Neural progenitor cell (in vitro differentiated cells): ENCODE measurements at regions not wholly inside any gene's neighbourhood (a gene's known extent, or its start where the extent isn't known, plus 50 kb on each side); places are given as distances from the start of the nearest gene placed in this dataset.

Experiments
- DNase-seq: peaks from one replicate; pipeline ENCODE4 v3.0.0-alpha.2; 2016; ENCODE audit warnings: low spot score
- H2AFZ ChIP-seq: fragments of 200-600 bp; sonication (generic); replicated peaks from 2 replicates; pipeline ENCODE4 v1.6.1; 2016; ENCODE audit warnings: antibody characterized with exemption
- H3F3A ChIP-seq: fragments of 200-600 bp; sonication (generic); 2 replicates; pipeline ENCODE4 v1.6.1; 2016; ENCODE audit warnings: antibody characterized with exemption, low read depth
- H3K27ac ChIP-seq: fragments of 200-600 bp; sonication (generic); 2 replicates; pipeline ENCODE4 v1.5.1; 2016; ENCODE audit warnings: mild to moderate bottlenecking
- H3K27me3 ChIP-seq: fragments of 200-600 bp; sonication (generic); 2 replicates; pipeline ENCODE4 v1.6.1; 2016; ENCODE audit warnings: mild to moderate bottlenecking, moderate library complexity
- H3K36me3 ChIP-seq: fragments of 200-600 bp; sonication (generic); 2 replicates; pipeline ENCODE4 v1.5.1; 2016
- H3K4me1 ChIP-seq: fragments of 200-600 bp; sonication (generic); 2 replicates; pipeline ENCODE4 v1.6.1; 2016; ENCODE audit warnings: mixed run types
- H3K4me2 ChIP-seq: fragments of 200-600 bp; sonication (generic); 2 replicates; pipeline ENCODE4 v1.6.1; 2016
- H3K4me3 ChIP-seq: fragments of 200-600 bp; sonication (generic); 2 replicates; pipeline ENCODE4 v1.5.1; 2016
- H3K79me2 ChIP-seq: fragments of 200-600 bp; sonication (generic); 2 replicates; pipeline ENCODE4 v1.6.1; 2016; ENCODE audit warnings: low read depth
- H3K9ac ChIP-seq: fragments of 200-600 bp; sonication (generic); 2 replicates; pipeline ENCODE4 v1.6.1; 2016
- H3K9me3 ChIP-seq: fragments of 200-600 bp; sonication (generic); 2 replicates; pipeline ENCODE4 v1.5.1; 2016; ENCODE audit warnings: low read depth
- H4K20me1 ChIP-seq: fragments of 200-600 bp; sonication (generic); 2 replicates; pipeline ENCODE4 v1.6.1; 2016; ENCODE audit warnings: low read depth
- H3K27ac Mint-ChIP-seq: 3 replicates; pipeline ENCODE4 v1.8.0; 2021; ENCODE audit warnings: mixed read lengths
- H3K27me3 Mint-ChIP-seq: 2 replicates; pipeline ENCODE4 v1.8.0; 2022; ENCODE audit warnings: low read depth, mild to moderate bottlenecking, inconsistent platforms, moderate library complexity, mixed read lengths; ENCODE audit not compliant: insufficient read depth
- H3K36me3 Mint-ChIP-seq: 3 replicates; pipeline ENCODE4 v1.8.0; 2021; ENCODE audit warnings: mixed read lengths
- H3K4me1 Mint-ChIP-seq: 3 replicates; pipeline ENCODE4 v1.8.0; 2021; ENCODE audit warnings: mixed read lengths
- H3K4me3 Mint-ChIP-seq: 3 replicates; pipeline ENCODE4 v1.8.0; 2021; ENCODE audit warnings: mild to moderate bottlenecking, moderate library complexity, mixed read lengths
- H3K9me3 Mint-ChIP-seq: 3 replicates; pipeline ENCODE4 v1.8.0; 2020; ENCODE audit warnings: mixed read lengths
- CTCF ChIP-seq: fragments of 200-600 bp; sonication (generic); IDR thresholded peaks from 2 replicates; pipeline ENCODE4 v1.5.1; 2017; ENCODE audit warnings: antibody characterized with exemption, mild to moderate bottlenecking
- EZH2 ChIP-seq: fragments of 200-600 bp; sonication (generic); IDR thresholded peaks from 2 replicates; pipeline ENCODE4 v1.6.1; 2017; ENCODE audit warnings: antibody characterized with exemption, mild to moderate bottlenecking, moderate library complexity
- EZH2phosphoT487 ChIP-seq: fragments of 200-600 bp; sonication (generic); IDR thresholded peaks from 2 replicates; pipeline ENCODE4 v1.6.1; 2017; ENCODE audit warnings: antibody characterized with exemption

DNA sequence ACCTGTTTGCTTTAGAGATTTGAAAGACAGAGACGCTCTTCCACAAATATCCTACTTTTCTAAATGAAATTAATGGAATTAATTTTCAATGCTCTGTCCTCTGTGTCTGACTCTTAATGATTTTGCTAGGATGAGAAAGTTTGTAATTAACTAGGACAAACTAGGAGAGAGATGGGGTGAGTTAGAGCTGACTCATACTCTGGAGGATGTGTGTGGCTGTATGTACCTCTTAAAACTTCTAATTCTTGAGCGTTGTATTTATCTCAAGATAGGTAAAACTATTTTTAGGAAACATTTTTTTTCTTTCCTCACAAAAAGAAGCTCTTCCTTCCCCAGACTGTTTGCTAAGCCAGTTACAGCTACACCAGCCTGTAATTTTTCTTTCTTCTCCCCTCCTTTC lies 178.8 kb upstream of the ANKRD30A start:
- no peaks in the 10 kb centered on the region for H3K4me1 ChIP-seq
- no peaks in the 10 kb centered on the region for H3K4me1 Mint-ChIP-seq
- no peak overlapping the region for H3K27ac Mint-ChIP-seq
- H3K9me3 Mint-ChIP-seq = peaks cover 15% of the 10 kb centered on the region
- TF ChIP-seq CTCF (no peak), EZH2 (no peak), EZH2phosphoT487 (no peak)
- no peak for DNase-seq
- H3K4me3 Mint-ChIP-seq = no peak overlapping the region
- no peak overlapping the region for H2AFZ ChIP-seq
- no peaks in the 10 kb centered on the region for H3F3A ChIP-seq
- no peaks in the 10 kb centered on the region for H3K9me3 ChIP-seq
- no peaks in the 10 kb centered on the region for H3K36me3 ChIP-seq
- H3K36me3 Mint-ChIP-seq = no peaks in the 10 kb centered on the region
- H3K27me3 Mint-ChIP-seq = no peaks in the 10 kb centered on the region
- no peak overlapping the region for H3K4me3 ChIP-seq
- no peaks in the 10 kb centered on the region for H3K27me3 ChIP-seq
- no peak overlapping the region for H3K9ac ChIP-seq
- H3K4me2 ChIP-seq = no peak overlapping the region
- H3K27ac ChIP-seq = no peak overlapping the region
- no peaks in the 10 kb centered on the region for H3K79me2 ChIP-seq
- H4K20me1 ChIP-seq = no peaks in the 10 kb centered on the region

GRCh38 chr10:36943544-36943943 lies 181.9 kb upstream of the ANKRD30A start:
- no peak overlapping the region for H3K4me3 Mint-ChIP-seq
- H3K27ac Mint-ChIP-seq = no peak overlapping the region
- Histone ChIP-seq H3K9ac (no peak overlapping the region), H3K36me3 (no peaks in the 10 kb centered on the region), H3K4me1 (no peaks in the 10 kb centered on the region), H3K79me2 (no peaks in the 10 kb centered on the region), H3F3A (no peaks in the 10 kb centered on the region), H2AFZ (no peak overlapping the region), H3K27me3 (no peaks in the 10 kb centered on the region), H3K4me2 (no peak overlapping the region), H3K9me3 (no peaks in the 10 kb centered on the region), H4K20me1 (no peaks in the 10 kb centered on the region), H3K4me3 (no peak overlapping the region), H3K27ac (no peak overlapping the region)
- no peaks in the 10 kb centered on the region for H3K4me1 Mint-ChIP-seq
- DNase-seq = no peak
- no peak for TF ChIP-seq EZH2
- TF ChIP-seq EZH2phosphoT487 = no peak
- TF ChIP-seq CTCF = no peak
- no peaks in the 10 kb centered on the region for H3K36me3 Mint-ChIP-seq
- peaks cover 15% of the 10 kb centered on the region for H3K9me3 Mint-ChIP-seq
- no peaks in the 10 kb centered on the region for H3K27me3 Mint-ChIP-seq

- no peaks in the 10 kb centered on the region for H3K27me3 ChIP-seq
- Mint-ChIP-seq H3K9me3 (peaks cover 11% of the 10 kb centered on the region), H3K27me3 (no peaks in the 10 kb centered on the region), H3K4me3 (no peak overlapping the region), H3K4me1 (no peaks in the 10 kb centered on the region), H3K27ac (no peak overlapping the region), H3K36me3 (no peaks in the 10 kb centered on the region)
- TF ChIP-seq EZH2phosphoT487 (no peak), EZH2 (no peak), CTCF (no peak)
- H4K20me1 ChIP-seq = no peaks in the 10 kb centered on the region
- H3K4me2 ChIP-seq = no peak overlapping the region
- H3K4me3 ChIP-seq = no peak overlapping the region
- H3K27ac ChIP-seq = no peak overlapping the region
- no peaks in the 10 kb centered on the region for H3F3A ChIP-seq
- no peaks in the 10 kb centered on the region for H3K4me1 ChIP-seq
- DNase-seq = no peak
- no peak overlapping the region for H3K9ac ChIP-seq
- no peaks in the 10 kb centered on the region for H3K79me2 ChIP-seq
- no peaks in the 10 kb centered on the region for H3K36me3 ChIP-seq
- peaks cover 1% of the 10 kb centered on the region for H3K9me3 ChIP-seq
- H2AFZ ChIP-seq = no peak overlapping the region
These were observed 182.8 kb upstream of the ANKRD30A start for GRCh38 chr10:36942616-36943015.

- Histone ChIP-seq H3K4me3 (no peak overlapping the region), H3K27ac (no peak overlapping the region), H4K20me1 (no peaks in the 10 kb centered on the region), H3K4me2 (no peak overlapping the region), H3K27me3 (no peaks in the 10 kb centered on the region), H3K9me3 (peaks cover 6% of the 10 kb centered on the region), H3K4me1 (no peaks in the 10 kb centered on the region), H3F3A (no peaks in the 10 kb centered on the region), H3K79me2 (no peaks in the 10 kb centered on the region), H3K9ac (no peak overlapping the region), H3K36me3 (no peaks in the 10 kb centered on the region), H2AFZ (no peak overlapping the region)
- no peak for DNase-seq
- H3K27ac Mint-ChIP-seq = no peak overlapping the region
- H3K4me1 Mint-ChIP-seq = no peaks in the 10 kb centered on the region
- H3K9me3 Mint-ChIP-seq = peaks cover 15% of the 10 kb centered on the region
- no peak overlapping the region for H3K4me3 Mint-ChIP-seq
- H3K36me3 Mint-ChIP-seq = no peaks in the 10 kb centered on the region
- H3K27me3 Mint-ChIP-seq = no peaks in the 10 kb centered on the region
- no peak for TF ChIP-seq EZH2
These were observed 222.4 kb upstream of the ANKRD30A start for GRCh38 chr10:36903040-36903439.
